Calu3 (cell line): ENCODE measurements at regions not wholly inside any gene's neighbourhood (a gene's known extent, or its start where the extent isn't known, plus 50 kb on each side); places are given as distances from the start of the nearest gene placed in this dataset.

ENCODE experiments used
- BruUV-seq: library from RNA; stranded (reverse); fragments of 400-500 nt; replicated peaks from 2 replicates; lab custom pipeline; 2021; lab: Mats Ljungman, UMichigan
- CTCF ChIA-PET: fragments of 300-600 bp; sonication (Branson Sonifier 250); formaldehyde crosslinking; loops from one replicate; lab custom pipeline; 2022; ENCODE audit warnings: antibody characterized with exemption; lab: Charles Lee
- DNase-seq: peaks from one replicate; pipeline ENCODE4 v3.0.0; 2022
- H3K27ac Mint-ChIP-seq: one replicate; pipeline ENCODE4 v1.8.0; 2022; ENCODE audit warnings: mixed read lengths; ENCODE audit not compliant: unreplicated experiment
- H3K27me3 Mint-ChIP-seq: one replicate; pipeline ENCODE4 v1.8.0; 2022; ENCODE audit warnings: mixed read lengths; ENCODE audit not compliant: unreplicated experiment
- H3K36me3 Mint-ChIP-seq: one replicate; pipeline ENCODE4 v1.8.0; 2022; ENCODE audit warnings: mild to moderate bottlenecking, moderate library complexity, mixed read lengths; ENCODE audit not compliant: insufficient read depth, unreplicated experiment
- H3K4me1 Mint-ChIP-seq: one replicate; pipeline ENCODE4 v1.8.0; 2022; ENCODE audit warnings: mild to moderate bottlenecking, low read depth, mixed read lengths; ENCODE audit not compliant: unreplicated experiment
- H3K4me3 Mint-ChIP-seq: one replicate; pipeline ENCODE4 v1.8.0; 2022; ENCODE audit warnings: mild to moderate bottlenecking, low read depth, moderate library complexity, mixed read lengths; ENCODE audit not compliant: unreplicated experiment
- H3K9me3 Mint-ChIP-seq: one replicate; pipeline ENCODE4 v1.8.0; 2022; ENCODE audit warnings: low read depth, mixed read lengths; ENCODE audit not compliant: unreplicated experiment
- intact Hi-C: fragments of 100-400 bp; cut with micrococcal nuclease; formaldehyde crosslinking; loops from one replicate; pipeline ENCODE4 v1.10.0; 2022; ENCODE audit not compliant: unreplicated experiment
- TF ChIP-seq, protein P1 (sequence below): fragments of 200-600 bp; IDR thresholded peaks from one replicate; pipeline ENCODE4 v1.8.0; 2022; ENCODE audit warnings: antibody characterized with exemption; ENCODE audit not compliant: unreplicated experiment

- H3K4me3 Mint-ChIP-seq = no peak overlapping the region
- BruUV-seq = no TSS peak
- intact Hi-C loops = no loop called here
- H3K27me3 Mint-ChIP-seq = no peaks in the 10 kb centered on the region
- peak; percentile 0 for DNase-seq
- no peaks in the 10 kb centered on the region for H3K4me1 Mint-ChIP-seq
- peaks cover 5% of the 10 kb centered on the region for H3K9me3 Mint-ChIP-seq
- no peak overlapping the region for H3K27ac Mint-ChIP-seq
- CTCF ChIA-PET = no interaction called here
- TF ChIP-seq, protein P1, sequence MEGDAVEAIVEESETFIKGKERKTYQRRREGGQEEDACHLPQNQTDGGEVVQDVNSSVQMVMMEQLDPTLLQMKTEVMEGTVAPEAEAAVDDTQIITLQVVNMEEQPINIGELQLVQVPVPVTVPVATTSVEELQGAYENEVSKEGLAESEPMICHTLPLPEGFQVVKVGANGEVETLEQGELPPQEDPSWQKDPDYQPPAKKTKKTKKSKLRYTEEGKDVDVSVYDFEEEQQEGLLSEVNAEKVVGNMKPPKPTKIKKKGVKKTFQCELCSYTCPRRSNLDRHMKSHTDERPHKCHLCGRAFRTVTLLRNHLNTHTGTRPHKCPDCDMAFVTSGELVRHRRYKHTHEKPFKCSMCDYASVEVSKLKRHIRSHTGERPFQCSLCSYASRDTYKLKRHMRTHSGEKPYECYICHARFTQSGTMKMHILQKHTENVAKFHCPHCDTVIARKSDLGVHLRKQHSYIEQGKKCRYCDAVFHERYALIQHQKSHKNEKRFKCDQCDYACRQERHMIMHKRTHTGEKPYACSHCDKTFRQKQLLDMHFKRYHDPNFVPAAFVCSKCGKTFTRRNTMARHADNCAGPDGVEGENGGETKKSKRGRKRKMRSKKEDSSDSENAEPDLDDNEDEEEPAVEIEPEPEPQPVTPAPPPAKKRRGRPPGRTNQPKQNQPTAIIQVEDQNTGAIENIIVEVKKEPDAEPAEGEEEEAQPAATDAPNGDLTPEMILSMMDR = no peak
- no peaks in the 10 kb centered on the region for H3K36me3 Mint-ChIP-seq
Measured at GRCh38 chr9:10835791-10836463, 223.1 kb upstream of the PTPRD start.

GRCh38 chr9:10843151-10843550 lies 230.3 kb upstream of the PTPRD start:
- CTCF ChIA-PET = no interaction called here
- Mint-ChIP-seq H3K9me3 (no peaks in the 10 kb centered on the region), H3K4me1 (no peaks in the 10 kb centered on the region), H3K4me3 (no peak overlapping the region), H3K27ac (no peak overlapping the region), H3K36me3 (no peaks in the 10 kb centered on the region), H3K27me3 (no peaks in the 10 kb centered on the region)
- no peak for DNase-seq
- BruUV-seq = no TSS peak
- intact Hi-C loops = no loop called here
- TF ChIP-seq, protein P1 = no peak

DNA sequence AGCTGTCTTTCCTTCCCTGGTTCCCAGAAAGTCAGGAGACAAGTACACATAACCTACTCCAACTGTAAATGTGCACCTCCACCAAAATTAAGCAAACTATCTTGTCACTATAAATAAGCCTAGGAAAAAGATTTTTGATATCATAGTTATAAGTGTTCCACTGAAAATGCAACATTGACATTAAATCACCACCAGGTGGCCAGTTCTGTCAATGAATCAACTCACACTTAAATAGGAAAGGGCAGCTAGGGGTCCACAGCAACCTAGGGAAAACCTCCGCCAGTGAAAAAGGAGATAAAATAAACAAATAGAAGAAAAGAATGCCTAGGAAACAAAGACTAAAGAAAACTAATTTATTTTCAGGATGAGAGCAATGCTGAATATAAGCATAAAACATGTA lies 243.0 kb upstream of the PTPRD start:
- BruUV-seq = no TSS peak
- no peaks in the 10 kb centered on the region for H3K27me3 Mint-ChIP-seq
- TF ChIP-seq, protein P1 = no peak
- no peaks in the 10 kb centered on the region for H3K36me3 Mint-ChIP-seq
- H3K27ac Mint-ChIP-seq = no peak overlapping the region
- CTCF ChIA-PET = no interaction called here
- H3K4me3 Mint-ChIP-seq = no peak overlapping the region
- peaks cover 10% of the 10 kb centered on the region for H3K9me3 Mint-ChIP-seq
- H3K4me1 Mint-ChIP-seq = no peaks in the 10 kb centered on the region
- DNase-seq = no peak
- intact Hi-C loops = no loop called here

DNA sequence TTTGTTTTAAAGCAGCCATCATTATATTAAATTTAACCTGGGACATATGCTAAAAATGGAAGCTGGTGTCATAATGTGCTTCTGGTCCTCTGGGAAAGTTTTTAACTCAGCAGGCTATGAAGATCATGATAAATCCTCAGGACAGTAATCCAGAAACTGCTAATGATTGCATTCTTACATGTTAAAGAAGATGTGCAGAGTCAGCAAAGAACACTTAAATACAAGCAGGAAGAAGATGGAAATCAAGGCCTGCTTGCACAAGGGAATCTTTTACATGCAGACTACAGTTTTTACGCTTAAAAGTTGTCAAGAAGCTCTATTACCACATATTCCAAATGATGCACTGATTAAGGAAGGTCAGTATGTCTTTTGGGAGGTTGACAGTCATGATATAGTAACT lies 246.0 kb upstream of the PTPRD start:
- DNase-seq = no peak
- H3K27me3 Mint-ChIP-seq = no peaks in the 10 kb centered on the region
- no peaks in the 10 kb centered on the region for H3K36me3 Mint-ChIP-seq
- intact Hi-C loops = no loop called here
- H3K27ac Mint-ChIP-seq = no peak overlapping the region
- TF ChIP-seq, protein P1 = no peak
- no peak overlapping the region for H3K4me3 Mint-ChIP-seq
- no peaks in the 10 kb centered on the region for H3K4me1 Mint-ChIP-seq
- CTCF ChIA-PET = no interaction called here
- BruUV-seq = no TSS peak
- H3K9me3 Mint-ChIP-seq = peaks cover 10% of the 10 kb centered on the region
